Trophoblast cell (in vitro differentiated cells and primary cell): ENCODE measurements at regions not wholly inside any gene's neighbourhood (a gene's known extent, or its start where the extent isn't known, plus 50 kb on each side); places are given as distances from the start of the nearest gene placed in this dataset.

ENCODE experiments used
- DNase-seq, 2 donors: peaks; one replicate each; pipeline ENCODE4 v3.0.0-alpha.2; 2016
- H2AFZ ChIP-seq: 2 replicates; pipeline ENCODE4 v1.6.1; 2013; ENCODE audit warnings: low read length, moderate library complexity, mild to moderate bottlenecking; ENCODE audit not compliant: insufficient read depth, poor library complexity
- H2AK5ac ChIP-seq: 2 replicates; pipeline ENCODE4 v1.6.1; 2013; ENCODE audit warnings: mild to moderate bottlenecking, low read length
- H2BK120ac ChIP-seq: 2 replicates; pipeline ENCODE4 v1.6.1; 2013; ENCODE audit warnings: low read length, mild to moderate bottlenecking, moderate library complexity; ENCODE audit not compliant: insufficient read depth, poor library complexity
- H2BK12ac ChIP-seq: 2 replicates; pipeline ENCODE4 v1.6.1; 2013; ENCODE audit warnings: mild to moderate bottlenecking, low read length, moderate library complexity
- H2BK5ac ChIP-seq: 2 replicates; pipeline ENCODE4 v1.6.1; 2013; ENCODE audit warnings: low read length, low read depth, moderate library complexity, mild to moderate bottlenecking; ENCODE audit not compliant: poor library complexity
- H3K14ac ChIP-seq: 2 replicates; pipeline ENCODE4 v1.6.1; 2013; ENCODE audit warnings: mild to moderate bottlenecking, low read length
- H3K18ac ChIP-seq: 2 replicates; pipeline ENCODE4 v1.6.1; 2013; ENCODE audit warnings: mild to moderate bottlenecking, low read length
- H3K23ac ChIP-seq: 2 replicates; pipeline ENCODE4 v1.6.1; 2013; ENCODE audit warnings: low read length
- H3K27ac ChIP-seq: 2 replicates; pipeline ENCODE4 v1.5.1; 2013; ENCODE audit warnings: low read depth, mild to moderate bottlenecking, inconsistent platforms, low read length, moderate library complexity
- H3K27me3 ChIP-seq: 2 replicates; pipeline ENCODE4 v1.6.1; 2013; ENCODE audit warnings: inconsistent platforms, mild to moderate bottlenecking, low read length, moderate library complexity; ENCODE audit not compliant: insufficient read depth
- H3K36me3 ChIP-seq, 2 experiments: 1 replicate in 1 of 2; 2 replicates in 1 of 2; pipeline ENCODE4 v1.6.1; 2013; ENCODE audit warnings: low read length in 2 of 2, mild to moderate bottlenecking in 2 of 2, moderate library complexity in 1 of 2; ENCODE audit not compliant: insufficient read depth in 2 of 2, control insufficient read depth in 1 of 2
- H3K4ac ChIP-seq: 2 replicates; pipeline ENCODE4 v1.6.1; 2013; ENCODE audit warnings: low read depth, mild to moderate bottlenecking, low read length, moderate library complexity
- H3K4me1 ChIP-seq, 2 experiments: 1 replicate in 1 of 2; 2 replicates in 1 of 2; pipeline ENCODE4 v1.6.1; 2013; ENCODE audit warnings: low read length in 2 of 2, mild to moderate bottlenecking in 2 of 2, moderate library complexity in 1 of 2; ENCODE audit not compliant: insufficient read depth in 2 of 2, control insufficient read depth in 1 of 2
- H3K4me2 ChIP-seq: 2 replicates; pipeline ENCODE4 v1.6.1; 2013; ENCODE audit warnings: inconsistent platforms, mild to moderate bottlenecking, low read length, moderate library complexity
- H3K4me3 ChIP-seq: 2 replicates; pipeline ENCODE4 v1.5.1; 2013; ENCODE audit warnings: mild to moderate bottlenecking, low read depth, low read length, inconsistent platforms
- H3K79me1 ChIP-seq: one replicate; pipeline ENCODE4 v1.6.1; 2013; ENCODE audit warnings: low read length
- H3K79me2 ChIP-seq: 2 replicates; pipeline ENCODE4 v1.6.1; 2013; ENCODE audit warnings: low read length, mild to moderate bottlenecking; ENCODE audit not compliant: control insufficient read depth, insufficient read depth, poor library complexity
- H3K9ac ChIP-seq: 2 replicates; pipeline ENCODE4 v1.6.1; 2013; ENCODE audit warnings: mild to moderate bottlenecking, low read length
- H3K9me3 ChIP-seq: 2 replicates; pipeline ENCODE4 v1.6.1; 2013; ENCODE audit warnings: low read depth, mild to moderate bottlenecking, control low read depth, inconsistent platforms, low read length; ENCODE audit not compliant: insufficient read depth
- H4K12ac ChIP-seq: 2 replicates; pipeline ENCODE4 v1.6.1; 2013; ENCODE audit warnings: low read depth, mild to moderate bottlenecking, low read length, moderate library complexity
- H4K8ac ChIP-seq: 2 replicates; pipeline ENCODE4 v1.6.1; 2013; ENCODE audit warnings: low read depth, mild to moderate bottlenecking, low read length, moderate library complexity
- H4K91ac ChIP-seq: one replicate; pipeline ENCODE4 v1.6.1; 2013; ENCODE audit warnings: low read depth, mild to moderate bottlenecking, low read length, moderate library complexity
- WGBS: extraction: QIAGEN DNeasy Blood & Tissue Kit; methylation state at CpG from one replicate; pipeline ENCODE4 v1.1.7; 2013; ENCODE audit warnings: missing lambda C conversion rate; ENCODE audit not compliant: insufficient read length, insufficient coverage; ENCODE audit errors: extremely low coverage; 5-methylcytosine and 5-hydroxymethylcytosine counted together

DNA sequence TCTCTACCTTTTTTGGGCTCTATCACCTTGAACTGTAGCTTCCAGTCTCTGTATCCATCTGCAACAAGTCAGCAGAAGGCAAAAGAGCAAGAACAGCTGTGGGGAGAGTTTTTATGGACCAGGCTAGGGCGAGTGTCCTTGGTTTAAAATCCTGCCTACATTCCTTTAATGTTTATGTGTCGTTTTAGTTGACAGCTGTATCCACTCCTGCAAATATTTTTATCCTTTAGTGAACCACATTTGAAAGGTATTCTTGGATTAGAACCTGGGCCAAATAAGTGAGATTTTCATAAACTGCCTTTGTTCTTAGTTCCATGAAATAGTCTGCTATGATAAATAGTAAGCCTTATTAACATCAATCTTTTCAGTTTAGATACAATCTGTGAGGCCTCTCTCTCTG, 712.2 kb downstream of the ETS1 start:
- Histone ChIP-seq H2BK120ac (no peak overlapping the region), H3K36me3 (no peaks in the 10 kb centered on the region), H3K14ac (no peak overlapping the region), H3K4ac (no peak overlapping the region), H2BK5ac (no peak overlapping the region), H4K91ac (no peak overlapping the region), H3K79me1 (no peaks in the 10 kb centered on the region), H3K4me2 (no peak overlapping the region), H3K23ac (no peak overlapping the region), H3K79me2 (no peaks in the 10 kb centered on the region), H3K4me1 (no peaks in the 10 kb centered on the region), H3K18ac (no peak overlapping the region), H4K12ac (no peak overlapping the region), H3K27me3 (no peaks in the 10 kb centered on the region), H2BK12ac (no peak overlapping the region), H2AFZ (no peak overlapping the region), H4K8ac (no peak overlapping the region), H2AK5ac (no peak overlapping the region), H3K4me3 (no peak overlapping the region), H3K9ac (no peak overlapping the region), H3K9me3 (no peaks in the 10 kb centered on the region), H3K27ac (no peak overlapping the region)
- DNase-seq, result no peak
- WGBS, result no CpG with 5 or more reads among the region's 2 CpGs

DNA sequence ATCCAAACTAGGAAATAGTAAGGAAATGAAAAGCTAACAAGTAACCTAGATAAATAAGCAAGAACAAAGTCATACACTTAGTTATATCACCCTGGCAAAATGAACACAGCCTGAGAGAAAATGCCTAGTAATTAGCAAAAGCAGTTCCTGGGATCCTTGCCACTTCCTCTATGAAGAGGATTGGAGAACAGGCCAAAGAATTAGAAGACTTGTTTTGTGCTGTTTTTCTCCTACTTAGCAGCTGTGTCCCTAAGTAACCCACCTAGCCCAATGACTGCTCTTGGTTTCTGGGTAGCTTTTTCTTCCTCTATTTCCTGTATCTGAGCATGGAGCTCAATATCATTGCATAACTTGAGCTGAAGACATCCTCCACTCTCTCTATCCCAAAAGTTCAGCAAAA, 713.9 kb downstream of the ETS1 start:
- no peaks in the 10 kb centered on the region for H3K79me1 ChIP-seq
- no peak overlapping the region for H3K23ac ChIP-seq
- no peak overlapping the region for H2AFZ ChIP-seq
- no peaks in the 10 kb centered on the region for H3K79me2 ChIP-seq
- no peak overlapping the region for H3K18ac ChIP-seq
- no peak overlapping the region for H2BK5ac ChIP-seq
- no peaks in the 10 kb centered on the region for H3K27me3 ChIP-seq
- no peaks in the 10 kb centered on the region for H3K9me3 ChIP-seq
- H3K27ac ChIP-seq, result no peak overlapping the region
- no peak overlapping the region for H4K12ac ChIP-seq
- H4K8ac ChIP-seq, result no peak overlapping the region
- H3K4me3 ChIP-seq, result no peak overlapping the region
- H2BK12ac ChIP-seq, result no peak overlapping the region
- no peaks in the 10 kb centered on the region for H3K36me3 ChIP-seq
- no peak overlapping the region for H2BK120ac ChIP-seq
- H3K4ac ChIP-seq, result no peak overlapping the region
- no peak overlapping the region for H3K4me2 ChIP-seq
- H3K4me1 ChIP-seq, result no peaks in the 10 kb centered on the region
- no peak overlapping the region for H3K14ac ChIP-seq
- H4K91ac ChIP-seq, result no peak overlapping the region
- H2AK5ac ChIP-seq, result no peak overlapping the region
- no peak overlapping the region for H3K9ac ChIP-seq
- no peak for DNase-seq

DNA sequence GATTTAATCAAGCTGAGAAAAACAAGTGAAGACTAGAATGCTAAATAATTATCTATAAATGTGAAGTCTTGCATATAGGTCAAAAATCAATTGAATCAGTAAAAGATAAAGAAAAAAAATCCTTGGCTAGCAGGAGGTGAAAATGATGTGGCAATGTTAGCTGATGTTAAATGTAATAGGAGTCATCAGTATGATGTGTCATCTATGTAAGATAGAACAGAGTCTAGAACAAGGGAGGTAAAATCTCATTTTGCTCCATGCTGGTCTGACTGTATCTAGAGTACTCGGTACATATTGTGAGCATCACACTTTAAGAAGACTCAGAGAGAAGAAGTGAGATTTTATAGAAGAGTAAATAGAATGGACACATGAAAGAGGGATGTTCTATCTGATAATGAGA, 721.2 kb downstream of the ETS1 start:
- Histone ChIP-seq H3K18ac (no peak overlapping the region), H4K8ac (no peak overlapping the region), H3K14ac (no peak overlapping the region), H4K91ac (no peak overlapping the region), H2BK120ac (no peak overlapping the region), H3K9ac (no peak overlapping the region), H3K9me3 (no peaks in the 10 kb centered on the region), H3K27ac (no peak overlapping the region), H2BK5ac (no peak overlapping the region), H2AFZ (no peak overlapping the region), H3K4me2 (no peak overlapping the region), H2AK5ac (no peak overlapping the region), H3K4me3 (no peak overlapping the region), H3K23ac (no peak overlapping the region), H3K79me1 (no peaks in the 10 kb centered on the region), H2BK12ac (no peak overlapping the region), H3K79me2 (no peaks in the 10 kb centered on the region), H3K36me3 (no peaks in the 10 kb centered on the region), H3K4me1 (no peaks in the 10 kb centered on the region), H4K12ac (no peak overlapping the region), H3K4ac (no peak overlapping the region), H3K27me3 (no peaks in the 10 kb centered on the region)
- no peak for DNase-seq
- WGBS, result no CpG with 5 or more reads among the region's 1 CpG

DNA sequence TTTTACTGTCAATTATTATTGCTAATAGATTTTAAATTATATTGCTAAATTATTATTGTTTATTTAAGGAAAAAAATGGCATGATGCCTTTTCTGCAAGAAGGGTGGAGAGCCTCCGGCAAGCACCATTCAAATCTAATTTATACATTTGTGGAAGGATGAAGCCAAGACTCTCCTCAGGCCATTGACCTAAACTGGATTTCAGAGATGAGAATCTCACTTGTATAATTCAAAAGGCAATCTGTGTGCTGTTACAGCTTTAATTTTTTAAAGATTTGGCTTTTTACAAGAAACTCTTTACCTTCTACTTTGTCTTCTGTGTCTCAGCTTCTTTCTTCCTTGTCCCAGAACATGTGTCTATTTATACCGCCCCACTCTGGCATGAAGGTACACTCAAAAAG, 722.5 kb downstream of the ETS1 start:
- no peak overlapping the region for H2BK12ac ChIP-seq
- H3K4ac ChIP-seq, result no peak overlapping the region
- H2AK5ac ChIP-seq, result no peak overlapping the region
- H2AFZ ChIP-seq, result no peak overlapping the region
- H3K23ac ChIP-seq, result no peak overlapping the region
- H4K8ac ChIP-seq, result no peak overlapping the region
- H3K27me3 ChIP-seq, result no peaks in the 10 kb centered on the region
- H3K79me1 ChIP-seq, result no peaks in the 10 kb centered on the region
- no peak overlapping the region for H3K14ac ChIP-seq
- H3K36me3 ChIP-seq, result no peaks in the 10 kb centered on the region
- no peak overlapping the region for H3K4me3 ChIP-seq
- H4K12ac ChIP-seq, result no peak overlapping the region
- H3K4me2 ChIP-seq, result no peak overlapping the region
- no peak overlapping the region for H2BK120ac ChIP-seq
- WGBS, result no CpG with 5 or more reads among the region's 2 CpGs
- no peaks in the 10 kb centered on the region for H3K4me1 ChIP-seq
- no peak overlapping the region for H3K9ac ChIP-seq
- H4K91ac ChIP-seq, result no peak overlapping the region
- no peak overlapping the region for H2BK5ac ChIP-seq
- H3K9me3 ChIP-seq, result no peaks in the 10 kb centered on the region
- no peak overlapping the region for H3K18ac ChIP-seq
- no peak for DNase-seq
- no peaks in the 10 kb centered on the region for H3K79me2 ChIP-seq
- no peak overlapping the region for H3K27ac ChIP-seq

DNA sequence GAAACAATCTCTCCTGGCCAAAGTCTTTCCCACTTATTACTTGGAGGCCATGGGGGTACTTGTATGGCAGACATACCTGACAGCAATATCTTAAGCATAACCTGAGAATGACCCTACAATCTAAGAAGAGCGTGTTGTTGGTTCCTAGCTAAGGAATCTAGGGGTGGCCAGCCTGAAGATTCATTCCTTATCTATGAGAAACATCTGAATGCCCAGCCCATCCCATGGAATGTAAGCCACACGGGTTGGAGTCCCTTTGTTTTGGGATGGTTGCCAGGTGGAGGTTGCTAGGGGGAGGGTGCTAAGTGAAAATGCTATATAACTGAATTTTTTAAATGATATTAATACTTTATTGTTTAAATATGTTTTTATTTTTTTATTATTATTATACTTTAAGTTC, 725.0 kb downstream of the ETS1 start:
- H4K91ac ChIP-seq, result no peak overlapping the region
- no peaks in the 10 kb centered on the region for H3K4me1 ChIP-seq
- no peak overlapping the region for H2BK120ac ChIP-seq
- no peak overlapping the region for H3K4me3 ChIP-seq
- H3K9ac ChIP-seq, result no peak overlapping the region
- no peaks in the 10 kb centered on the region for H3K79me1 ChIP-seq
- no peak overlapping the region for H4K12ac ChIP-seq
- H2AK5ac ChIP-seq, result no peak overlapping the region
- WGBS, result no CpG with 5 or more reads among the region's 2 CpGs
- H2BK12ac ChIP-seq, result no peak overlapping the region
- DNase-seq, result peak; percentile 21 to 37
- H3K18ac ChIP-seq, result no peak overlapping the region
- H3K27me3 ChIP-seq, result no peaks in the 10 kb centered on the region
- no peak overlapping the region for H3K23ac ChIP-seq
- H3K27ac ChIP-seq, result no peak overlapping the region
- no peak overlapping the region for H4K8ac ChIP-seq
- no peak overlapping the region for H3K4ac ChIP-seq
- H3K36me3 ChIP-seq, result no peaks in the 10 kb centered on the region
- no peak overlapping the region for H3K14ac ChIP-seq
- no peaks in the 10 kb centered on the region for H3K79me2 ChIP-seq
- no peak overlapping the region for H3K4me2 ChIP-seq
- no peak overlapping the region for H2BK5ac ChIP-seq
- H3K9me3 ChIP-seq, result no peaks in the 10 kb centered on the region
- H2AFZ ChIP-seq, result no peak overlapping the region
